OCI-LY7 (cell line): ENCODE measurements at regions not wholly inside any gene's neighbourhood (a gene's known extent, or its start where the extent isn't known, plus 50 kb on each side); places are given as distances from the start of the nearest gene placed in this dataset.

Experiments
- BruUV-seq: library from RNA; stranded (reverse); fragments of 400-500 nt; replicated peaks from 2 replicates; lab custom pipeline; 2021; lab: Mats Ljungman, UMichigan
- CTCF ChIA-PET: fragments of 300-600 bp; sonication (Branson Sonifier 250); formaldehyde crosslinking; loops from one replicate; lab custom pipeline; 2022; ENCODE audit warnings: antibody characterized with exemption; ENCODE audit not compliant: unreplicated experiment; lab: Charles Lee
- POLR2A ChIA-PET: fragments of 300-600 bp; sonication (Branson Sonifier 250); formaldehyde crosslinking; loops from one replicate; lab custom pipeline; 2022; ENCODE audit warnings: antibody characterized with exemption; lab: Charles Lee
- DNase-seq: peaks from one replicate; pipeline ENCODE4 v3.0.0-alpha.2; 2015; ENCODE audit warnings: low spot score
- H2AFZ ChIP-seq: fragments of 200-600 bp; sonication (generic), shearing (Covaris generic); 2 replicates; pipeline ENCODE4 v1.6.1; 2014; ENCODE audit warnings: mild to moderate bottlenecking, antibody characterized with exemption, low read length, moderate library complexity
- H3K27ac ChIP-seq: fragments of 200-600 bp; sonication (generic); 2 replicates; pipeline ENCODE4 v1.5.1; 2014; ENCODE audit warnings: mixed run types, low read depth, mild to moderate bottlenecking, moderate library complexity, low read length, inconsistent platforms; ENCODE audit not compliant: poor library complexity, severe bottlenecking
- H3K36me3 ChIP-seq: fragments of 200-600 bp; sonication (generic); 2 replicates; pipeline ENCODE4 v1.6.1; 2014; ENCODE audit warnings: mild to moderate bottlenecking, antibody characterized with exemption, low read length, moderate library complexity, mixed read lengths; ENCODE audit not compliant: insufficient read depth
- H3K4me1 ChIP-seq: fragments of 200-600 bp; sonication (generic); 2 replicates; pipeline ENCODE4 v1.5.1; 2014; ENCODE audit warnings: mild to moderate bottlenecking, low read length; ENCODE audit not compliant: insufficient read depth, poor library complexity, severe bottlenecking
- H3K4me2 ChIP-seq: fragments of 200-600 bp; sonication (generic); 2 replicates; pipeline ENCODE4 v1.6.1; 2014; ENCODE audit warnings: mild to moderate bottlenecking, low read length
- H3K4me3 ChIP-seq: fragments of 200-600 bp; sonication (generic); 2 replicates; pipeline ENCODE4 v1.5.1; 2014; ENCODE audit warnings: mild to moderate bottlenecking, low read depth, low read length; ENCODE audit not compliant: poor library complexity, severe bottlenecking
- H3K79me2 ChIP-seq: fragments of 200-600 bp; sonication (generic); 2 replicates; pipeline ENCODE4 v1.6.1; 2016; ENCODE audit warnings: low read depth, mild to moderate bottlenecking, low read length, moderate library complexity, mixed read lengths; ENCODE audit not compliant: insufficient read depth
- H3K9me2 ChIP-seq: fragments of 200-600 bp; sonication (generic); 2 replicates; pipeline ENCODE4 v1.6.1; 2016; ENCODE audit warnings: mild to moderate bottlenecking, low read length, mixed read lengths; ENCODE audit not compliant: insufficient read depth
- H3K9me3 ChIP-seq: fragments of 200-600 bp; sonication (generic); 2 replicates; pipeline ENCODE4 v1.6.1; 2014; ENCODE audit warnings: mild to moderate bottlenecking, mixed run types, low read length, mixed read lengths
- H4K20me1 ChIP-seq: fragments of 200-600 bp; sonication (generic); 2 replicates; pipeline ENCODE4 v1.6.1; 2014; ENCODE audit warnings: mild to moderate bottlenecking, antibody characterized with exemption, low read length, moderate library complexity, mixed read lengths; ENCODE audit not compliant: insufficient read depth
- EZH2phosphoT487 ChIP-seq: fragments of 200-600 bp; sonication (generic); IDR thresholded peaks from 2 replicates; pipeline ENCODE4 v1.6.1; 2018; ENCODE audit warnings: low read depth, borderline replicate concordance, mild to moderate bottlenecking, mixed run types, antibody characterized with exemption, low read length, moderate library complexity, mixed read lengths
- intact Hi-C: fragments of 100-400 bp; cut with micrococcal nuclease; formaldehyde crosslinking; loops from one replicate; pipeline ENCODE4 v1.10.0; 2022; ENCODE audit not compliant: unreplicated experiment
- TF ChIP-seq, protein P1 (sequence below): fragments of 200-600 bp; sonication (generic); conservative IDR thresholded peaks from 2 replicates; pipeline ENCODE4 v1.5.1; 2014; ENCODE audit warnings: mild to moderate bottlenecking, antibody characterized with exemption, low read length, moderate library complexity, mixed read lengths

DNA sequence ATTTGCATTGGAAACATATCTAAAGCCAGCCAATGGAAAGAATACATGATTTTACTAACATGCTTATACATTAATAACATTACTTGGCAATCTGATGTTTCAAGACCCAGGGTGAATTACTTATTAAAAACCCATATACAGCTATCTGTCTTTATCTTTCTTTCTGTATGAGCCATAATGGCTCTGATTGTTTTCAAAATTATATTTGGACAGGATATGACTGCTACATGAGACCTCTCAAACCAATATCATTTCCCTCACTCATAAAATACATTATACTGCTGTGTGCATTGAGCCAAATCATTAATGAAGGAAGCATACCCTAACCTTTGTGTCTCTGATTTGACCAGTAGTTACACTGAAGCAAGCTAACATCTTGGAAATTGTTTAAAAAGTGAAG is 205.9 kb upstream of the DPYD start:
- TF ChIP-seq, protein P1, sequence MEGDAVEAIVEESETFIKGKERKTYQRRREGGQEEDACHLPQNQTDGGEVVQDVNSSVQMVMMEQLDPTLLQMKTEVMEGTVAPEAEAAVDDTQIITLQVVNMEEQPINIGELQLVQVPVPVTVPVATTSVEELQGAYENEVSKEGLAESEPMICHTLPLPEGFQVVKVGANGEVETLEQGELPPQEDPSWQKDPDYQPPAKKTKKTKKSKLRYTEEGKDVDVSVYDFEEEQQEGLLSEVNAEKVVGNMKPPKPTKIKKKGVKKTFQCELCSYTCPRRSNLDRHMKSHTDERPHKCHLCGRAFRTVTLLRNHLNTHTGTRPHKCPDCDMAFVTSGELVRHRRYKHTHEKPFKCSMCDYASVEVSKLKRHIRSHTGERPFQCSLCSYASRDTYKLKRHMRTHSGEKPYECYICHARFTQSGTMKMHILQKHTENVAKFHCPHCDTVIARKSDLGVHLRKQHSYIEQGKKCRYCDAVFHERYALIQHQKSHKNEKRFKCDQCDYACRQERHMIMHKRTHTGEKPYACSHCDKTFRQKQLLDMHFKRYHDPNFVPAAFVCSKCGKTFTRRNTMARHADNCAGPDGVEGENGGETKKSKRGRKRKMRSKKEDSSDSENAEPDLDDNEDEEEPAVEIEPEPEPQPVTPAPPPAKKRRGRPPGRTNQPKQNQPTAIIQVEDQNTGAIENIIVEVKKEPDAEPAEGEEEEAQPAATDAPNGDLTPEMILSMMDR = no peak
- TF ChIP-seq EZH2phosphoT487 = no peak
- H3K4me2 ChIP-seq = no peak overlapping the region
- H3K4me3 ChIP-seq = no peak overlapping the region
- ChIA-PET POLR2A (interaction anchor here (1.0 kb wide), 1 partner anchor 9 kb away, joined by 3 read pairs; no protein-coding TSS in a partner anchor), CTCF (no interaction called here)
- H2AFZ ChIP-seq = no peak overlapping the region
- no TSS peak for BruUV-seq
- H3K9me3 ChIP-seq = no peaks in the 10 kb centered on the region
- no peaks in the 10 kb centered on the region for H3K9me2 ChIP-seq
- no peak for DNase-seq
- no peak overlapping the region for H3K27ac ChIP-seq
- H3K4me1 ChIP-seq = no peaks in the 10 kb centered on the region
- no peaks in the 10 kb centered on the region for H4K20me1 ChIP-seq
- no peaks in the 10 kb centered on the region for H3K36me3 ChIP-seq
- H3K79me2 ChIP-seq = no peaks in the 10 kb centered on the region
- intact Hi-C loops = no loop called here

DNA sequence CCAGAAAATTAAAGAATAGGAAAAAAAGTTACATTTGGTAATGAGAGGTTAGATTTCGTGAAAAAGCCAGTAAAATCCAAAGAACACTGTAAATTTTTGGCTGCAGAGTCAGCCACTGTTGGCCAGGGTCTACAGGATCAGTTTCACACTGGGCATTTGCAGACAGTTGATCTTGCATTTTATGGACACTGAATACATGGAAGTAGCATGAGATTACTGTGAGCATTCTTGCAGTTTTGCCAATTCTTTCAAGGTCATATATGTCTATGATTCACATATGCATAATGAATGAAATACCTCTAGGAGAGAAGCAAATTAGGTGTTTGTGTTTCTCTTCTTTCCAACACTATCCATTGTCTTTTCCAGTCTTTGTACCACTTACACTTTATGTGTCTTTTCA is 200.8 kb upstream of the DPYD start:
- H3K9me3 ChIP-seq = no peaks in the 10 kb centered on the region
- BruUV-seq = no TSS peak
- no peak overlapping the region for H2AFZ ChIP-seq
- ChIA-PET POLR2A (no interaction called here), CTCF (no interaction called here)
- H3K79me2 ChIP-seq = no peaks in the 10 kb centered on the region
- no peaks in the 10 kb centered on the region for H4K20me1 ChIP-seq
- no peak overlapping the region for H3K4me3 ChIP-seq
- no peaks in the 10 kb centered on the region for H3K4me1 ChIP-seq
- H3K9me2 ChIP-seq = no peaks in the 10 kb centered on the region
- TF ChIP-seq, protein P1 = no peak
- TF ChIP-seq EZH2phosphoT487 = no peak
- no peak overlapping the region for H3K27ac ChIP-seq
- H3K36me3 ChIP-seq = no peaks in the 10 kb centered on the region
- intact Hi-C loops = no loop called here
- H3K4me2 ChIP-seq = no peak overlapping the region
- no peak for DNase-seq

DNA sequence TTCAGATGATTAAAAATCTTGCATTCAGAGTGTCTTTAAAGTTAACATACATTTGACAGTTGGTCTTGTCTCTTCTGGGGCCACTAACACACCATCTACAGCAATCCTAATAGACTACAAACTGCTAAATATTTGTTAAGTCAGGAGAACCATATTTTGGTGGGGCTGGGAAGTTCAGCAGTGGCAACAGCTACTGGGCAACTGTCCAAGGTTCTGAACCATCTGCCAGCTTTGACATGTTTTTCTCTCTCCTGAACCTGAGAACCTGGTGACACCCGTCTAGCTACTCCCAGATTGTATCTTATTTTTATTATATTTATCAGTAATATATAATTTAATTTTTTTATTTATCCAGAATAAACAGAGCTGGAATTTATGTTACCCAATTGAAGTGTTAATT is 199.0 kb upstream of the DPYD start:
- Histone ChIP-seq H2AFZ (no peak overlapping the region), H3K27ac (no peak overlapping the region), H3K4me3 (no peak overlapping the region), H3K9me3 (no peaks in the 10 kb centered on the region), H3K4me2 (no peak overlapping the region), H3K36me3 (no peaks in the 10 kb centered on the region), H4K20me1 (no peaks in the 10 kb centered on the region), H3K79me2 (no peaks in the 10 kb centered on the region), H3K9me2 (no peaks in the 10 kb centered on the region), H3K4me1 (no peaks in the 10 kb centered on the region)
- BruUV-seq = no TSS peak
- ChIA-PET CTCF (no interaction called here), POLR2A (no interaction called here)
- no peak for TF ChIP-seq EZH2phosphoT487
- TF ChIP-seq, protein P1 = no peak
- no peak for DNase-seq
- intact Hi-C loops = no loop called here
